NOMO-1 treated with dmso at 0.1 percent for 144 hours (cell line): ENCODE measurements at regions not wholly inside any gene's neighbourhood (a gene's known extent, or its start where the extent isn't known, plus 50 kb on each side); places are given as distances from the start of the nearest gene placed in this dataset.

Source experiments
- DNase-seq: peaks from one replicate; lab custom pipeline; 2025; ENCODE audit not compliant: unreplicated experiment; lab: John Stamatoyannopoulos, UW

DNA sequence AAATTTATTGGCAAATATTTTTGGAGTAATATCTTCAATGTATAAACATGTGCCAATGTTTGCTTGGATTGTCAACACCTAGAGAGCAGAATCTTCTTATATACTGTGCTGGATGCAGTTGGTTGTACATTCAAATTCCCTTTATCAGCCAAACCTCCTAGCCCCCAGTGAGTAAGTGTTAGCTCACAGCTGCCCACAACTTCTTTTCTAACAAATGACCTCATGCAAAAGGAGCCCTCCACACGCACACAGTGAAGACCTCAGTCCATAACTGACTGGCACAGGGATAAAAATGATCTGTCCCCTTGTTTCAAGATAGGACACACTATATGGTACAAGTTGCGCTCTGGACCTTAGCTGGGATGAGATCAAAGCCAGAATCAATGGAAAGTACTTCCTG lies 458.0 kb upstream of the NWD2 start:
- DNase-seq = no peak

DNA sequence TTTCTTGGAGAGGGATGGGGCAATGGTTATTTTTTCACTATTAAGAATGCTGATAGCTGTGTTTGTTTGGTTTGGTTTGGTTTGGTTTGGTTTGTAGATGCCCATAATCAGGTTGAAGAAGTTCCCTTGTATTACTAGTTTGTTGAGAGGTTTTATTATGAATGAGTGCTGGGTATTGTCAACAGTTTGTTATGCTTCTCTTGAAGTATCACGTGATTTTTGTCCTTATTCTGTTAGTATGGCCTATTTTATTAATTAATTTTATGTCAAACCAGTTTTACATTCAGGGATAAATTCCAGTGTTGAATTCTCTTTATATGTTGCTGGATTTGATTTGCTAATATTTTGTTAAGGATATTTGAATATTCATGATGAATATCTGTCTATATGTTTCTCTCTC lies 449.8 kb upstream of the NWD2 start:
- no peak for DNase-seq

DNA sequence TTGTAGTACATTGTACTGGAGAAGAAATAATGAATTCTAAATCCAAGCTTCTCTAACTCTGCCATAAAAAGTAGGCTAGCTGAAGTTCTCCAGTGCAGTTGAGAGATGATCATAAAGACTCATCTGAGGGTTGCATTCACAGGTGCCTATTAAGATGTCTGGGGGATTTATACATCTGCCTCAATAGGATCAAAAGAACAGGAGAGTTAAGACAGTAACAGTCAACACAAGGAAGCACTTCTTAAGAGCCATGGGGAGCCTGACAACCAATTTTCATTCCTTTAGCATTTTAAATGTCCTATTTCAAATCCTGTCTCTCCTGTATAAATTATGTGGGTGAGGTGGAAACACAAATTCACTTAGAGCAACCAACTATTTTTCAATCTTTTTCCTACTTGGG lies 432.4 kb upstream of the NWD2 start:
- DNase-seq = no peak

DNA sequence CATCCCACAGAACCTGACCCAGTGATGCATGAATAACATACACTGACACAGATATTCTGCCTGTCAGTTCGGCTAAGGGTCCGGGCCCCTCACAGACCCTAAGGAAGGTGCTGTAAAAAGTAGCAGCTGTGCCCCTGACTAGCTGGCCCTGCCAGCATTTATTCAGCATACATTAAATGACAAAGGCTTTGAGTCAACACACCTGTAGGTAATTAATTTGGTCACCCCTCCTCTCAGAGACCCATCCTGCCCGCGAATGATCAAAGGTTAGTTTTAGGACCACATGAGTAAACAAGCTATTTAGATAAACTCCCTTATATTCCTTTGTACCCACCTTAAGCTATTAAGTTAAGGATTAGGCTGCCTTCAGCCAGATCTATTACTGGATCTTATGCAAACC lies 429.0 kb upstream of the NWD2 start:
- no peak for DNase-seq

DNA sequence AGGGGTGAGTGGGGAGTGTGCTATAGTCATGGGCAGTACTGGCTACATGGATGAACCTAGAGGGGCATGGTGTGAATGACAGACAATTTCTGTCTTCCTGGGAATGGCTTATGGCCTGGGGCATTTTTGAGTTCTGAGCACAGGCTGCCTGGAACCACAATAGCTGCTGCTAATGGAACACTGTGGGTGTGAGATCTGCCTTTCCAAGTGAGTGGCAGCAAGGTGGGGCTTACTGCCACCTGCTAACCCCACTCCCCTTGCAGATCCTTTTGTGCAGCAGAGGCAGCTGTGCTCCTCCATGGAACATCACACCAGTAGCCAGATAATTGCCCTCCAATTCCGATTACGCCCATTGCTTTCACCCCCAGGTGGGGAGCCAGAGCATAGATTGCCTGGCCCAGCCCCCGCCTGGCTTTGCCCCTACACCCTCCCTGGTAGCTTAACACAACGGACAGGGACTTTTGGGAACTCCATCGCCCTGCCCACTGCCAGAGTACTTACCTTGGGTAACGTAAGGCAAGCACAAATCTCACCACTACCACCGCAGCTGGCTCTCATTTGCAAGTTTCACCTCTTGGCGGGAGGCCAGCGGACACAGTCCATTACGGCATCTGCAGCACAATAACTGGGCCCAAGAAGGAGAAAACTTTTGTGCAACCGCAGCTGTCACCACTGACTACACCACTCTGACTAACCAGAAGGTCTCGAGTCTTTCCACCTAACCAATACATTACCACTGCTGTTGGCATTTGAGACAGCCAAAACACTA lies 421.2 kb upstream of the NWD2 start:
- DNase-seq = no peak

DNA sequence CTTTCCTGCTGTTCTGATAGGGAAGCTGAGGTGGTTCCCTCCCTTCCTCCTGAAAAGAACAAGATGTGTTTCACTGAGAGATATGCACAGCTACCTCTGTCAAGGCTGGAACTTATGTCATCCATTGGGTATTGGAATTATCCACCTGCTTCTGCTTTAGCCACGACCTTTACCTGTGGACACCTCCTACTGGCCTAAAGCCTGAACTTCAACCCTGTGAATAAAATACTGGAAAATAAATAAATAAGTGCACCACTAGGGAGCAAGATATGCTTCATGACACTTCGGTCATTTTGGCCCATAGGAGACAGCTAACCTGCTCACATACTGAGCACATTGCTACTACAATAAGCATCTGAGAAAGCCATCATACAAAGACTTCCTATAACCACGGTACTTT lies 419.9 kb upstream of the NWD2 start:
- DNase-seq = no peak

DNA sequence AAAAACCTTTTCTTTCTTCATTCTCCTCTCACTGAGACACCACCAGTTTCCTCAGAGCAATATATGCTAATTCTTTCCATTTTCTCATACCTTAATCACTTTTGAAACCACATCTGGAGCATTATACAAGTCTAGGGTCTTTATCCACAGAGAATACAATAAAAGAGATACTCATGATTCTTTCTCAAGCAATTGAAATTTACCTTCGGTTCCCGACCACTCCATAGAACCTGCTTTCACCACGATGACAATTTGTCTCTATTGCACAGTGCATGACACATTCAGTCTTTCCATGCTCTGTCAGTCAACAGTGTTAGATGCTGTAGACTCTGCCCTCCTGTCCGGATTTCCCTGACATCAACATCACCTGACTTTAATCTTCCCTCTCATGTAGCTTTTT lies 409.3 kb upstream of the NWD2 start:
- no peak for DNase-seq

DNA sequence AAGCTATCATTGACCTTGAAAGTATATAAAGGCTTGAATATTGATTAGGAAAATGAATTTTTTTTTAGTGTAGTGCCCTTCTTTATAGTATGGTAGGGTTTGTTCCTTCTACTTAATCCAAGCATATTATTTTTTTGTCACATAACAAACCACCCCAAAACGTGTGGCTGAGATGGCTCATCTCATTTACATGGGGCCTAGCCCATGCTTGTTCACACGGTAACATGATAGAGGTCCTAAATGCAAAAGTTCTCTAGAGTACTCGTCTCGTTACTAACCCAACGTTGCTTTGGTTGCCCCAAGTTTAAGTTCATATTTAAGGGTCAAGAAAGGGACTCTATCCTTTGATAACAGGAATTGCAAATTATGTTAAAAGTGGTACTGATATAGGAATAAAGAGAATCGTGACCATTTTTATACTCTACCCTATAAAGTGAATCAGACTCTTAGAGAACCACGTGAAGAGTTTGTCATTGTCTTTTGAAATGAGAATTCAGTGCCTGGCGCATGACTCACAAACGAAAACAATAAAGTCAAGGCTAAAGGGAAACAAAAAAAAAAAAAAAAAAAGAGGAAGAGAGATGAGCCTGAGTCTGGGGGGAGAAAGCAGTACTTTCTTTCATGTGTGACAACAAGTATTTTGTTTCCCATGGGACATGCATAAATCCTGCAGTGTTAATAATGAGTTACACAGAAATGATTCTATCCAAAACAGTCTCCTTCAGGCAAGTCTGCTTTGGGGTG lies 402.8 kb upstream of the NWD2 start:
- peak; percentile 11 for DNase-seq

DNA sequence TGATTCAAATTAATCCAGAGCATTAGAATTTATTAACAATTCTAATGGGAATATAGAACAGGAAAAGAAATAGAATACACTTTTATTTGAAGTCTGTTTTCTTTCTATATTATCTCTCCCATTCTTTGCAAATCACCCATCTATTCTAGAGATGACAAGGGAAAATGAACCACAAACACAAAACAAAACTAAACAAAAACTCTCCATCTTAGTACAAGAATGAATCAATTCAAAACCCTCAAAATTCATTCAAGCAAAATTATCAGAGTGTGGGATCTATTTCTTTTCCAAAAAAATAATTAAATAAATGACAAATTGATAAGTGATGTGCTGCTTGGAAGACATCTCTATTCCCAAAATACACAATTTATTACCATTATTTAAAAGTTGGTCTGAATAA lies 400.1 kb upstream of the NWD2 start:
- DNase-seq = no peak

DNA sequence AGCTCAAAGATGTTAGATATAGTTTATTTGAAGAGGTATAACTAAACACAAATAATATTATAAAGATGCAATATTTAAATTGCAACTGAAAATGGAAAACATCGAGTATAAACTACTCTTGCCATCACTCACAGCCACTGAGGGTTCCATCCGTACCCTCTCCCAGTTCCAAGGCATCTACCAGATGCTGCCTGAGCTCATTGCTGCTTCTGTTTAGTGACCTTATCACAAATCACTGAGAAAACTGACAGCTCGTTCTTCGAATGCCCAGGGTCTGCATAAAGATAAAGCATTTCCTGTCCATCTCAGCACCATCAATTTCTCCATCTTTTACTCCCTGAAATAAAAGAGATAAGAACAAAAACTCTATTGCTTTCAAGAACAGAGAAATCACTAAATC lies 391.7 kb upstream of the NWD2 start:
- DNase-seq = no peak

DNA sequence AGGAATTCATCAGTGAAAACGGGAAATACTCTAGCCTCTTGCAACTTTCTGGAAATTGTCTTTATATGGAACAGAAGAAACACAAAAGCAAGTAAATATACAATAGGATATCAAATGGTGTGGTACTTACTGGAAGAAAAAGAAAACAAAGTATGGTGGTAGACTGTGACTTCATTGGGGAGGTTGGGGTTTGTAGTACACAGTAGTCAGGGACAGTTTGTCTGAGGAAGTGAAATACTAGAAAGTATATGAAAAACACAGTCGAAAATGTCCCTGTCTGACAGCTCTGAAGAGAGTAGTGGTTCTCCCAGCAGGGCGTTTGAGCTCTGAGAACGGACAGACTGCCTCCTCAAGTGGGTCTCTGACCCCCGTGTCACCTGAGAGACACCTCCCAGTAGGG lies 390.0 kb upstream of the NWD2 start:
- no peak for DNase-seq

DNA sequence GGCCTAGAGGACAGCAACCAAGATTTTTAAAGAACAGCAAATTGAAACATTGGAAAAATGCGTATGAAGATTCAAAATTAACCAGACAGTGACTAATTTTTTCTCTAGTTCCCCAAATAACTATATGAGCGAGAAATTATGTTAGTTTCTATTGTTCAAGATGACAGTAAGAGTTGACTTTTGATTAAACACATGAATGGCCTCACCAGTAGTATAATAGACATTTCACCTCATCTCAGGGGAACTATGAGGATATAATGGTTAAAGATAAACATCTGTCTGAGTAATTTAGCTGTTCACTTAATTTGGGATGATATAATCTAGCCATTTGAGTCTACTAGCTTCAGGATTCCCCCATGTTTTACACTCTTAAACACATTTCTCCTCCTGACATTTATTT lies 380.9 kb upstream of the NWD2 start:
- no peak for DNase-seq

DNA sequence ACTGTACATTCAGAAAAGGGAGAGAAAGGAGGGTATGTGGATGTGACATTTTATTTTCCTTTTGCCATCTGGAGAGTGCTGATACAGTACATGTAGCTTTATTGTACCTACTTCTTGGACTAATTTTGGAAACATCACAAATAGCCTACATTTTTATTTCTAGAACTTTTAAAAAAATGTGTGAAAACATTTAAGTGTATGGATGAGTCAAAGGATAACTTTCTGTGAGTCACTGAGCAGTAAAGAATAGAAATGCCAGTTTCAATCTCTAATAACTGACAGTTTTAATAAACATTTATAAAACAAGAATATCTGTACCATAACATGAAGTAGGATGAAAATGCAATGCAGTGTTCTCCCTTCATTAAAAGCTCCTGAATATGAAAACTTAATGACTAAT lies 374.4 kb upstream of the NWD2 start:
- DNase-seq = no peak

DNA sequence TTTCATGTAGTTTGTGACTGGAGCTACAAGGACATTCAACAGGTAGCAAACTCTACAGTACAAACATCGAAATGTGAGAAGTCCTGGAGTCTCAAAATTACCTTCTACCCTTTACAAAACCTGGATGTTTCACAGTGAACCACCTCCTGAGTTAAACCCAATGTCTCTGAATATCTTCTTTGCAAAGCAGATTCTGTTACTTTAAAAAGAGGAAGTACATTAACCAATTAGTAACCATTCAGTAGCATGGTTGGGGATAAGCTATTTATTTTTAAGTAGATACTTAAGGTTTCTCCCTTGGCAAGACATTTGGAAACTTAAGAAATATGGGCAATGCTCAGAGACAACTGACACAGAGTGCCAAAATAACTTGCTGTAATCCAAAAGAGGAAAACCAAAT lies 371.9 kb upstream of the NWD2 start:
- no peak for DNase-seq

DNA sequence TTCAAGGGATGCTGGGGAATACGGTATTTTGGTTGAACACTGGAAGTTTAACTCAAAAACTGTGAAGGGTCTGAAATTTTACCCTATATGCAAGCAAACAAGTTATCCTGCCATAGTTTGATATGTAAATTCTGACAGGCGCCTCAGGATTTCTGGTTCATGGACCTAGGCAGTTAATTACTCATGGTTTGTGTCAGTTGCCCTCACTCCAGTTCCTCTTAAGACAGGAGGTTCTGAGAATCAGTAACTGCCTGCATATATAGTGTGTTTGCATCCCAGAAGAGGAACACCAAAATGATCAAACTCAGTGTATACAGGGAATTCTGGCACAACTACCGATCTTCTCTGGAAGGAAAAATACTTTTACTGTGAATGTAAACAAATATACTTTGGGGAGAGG lies 360.4 kb upstream of the NWD2 start:
- no peak for DNase-seq

DNA sequence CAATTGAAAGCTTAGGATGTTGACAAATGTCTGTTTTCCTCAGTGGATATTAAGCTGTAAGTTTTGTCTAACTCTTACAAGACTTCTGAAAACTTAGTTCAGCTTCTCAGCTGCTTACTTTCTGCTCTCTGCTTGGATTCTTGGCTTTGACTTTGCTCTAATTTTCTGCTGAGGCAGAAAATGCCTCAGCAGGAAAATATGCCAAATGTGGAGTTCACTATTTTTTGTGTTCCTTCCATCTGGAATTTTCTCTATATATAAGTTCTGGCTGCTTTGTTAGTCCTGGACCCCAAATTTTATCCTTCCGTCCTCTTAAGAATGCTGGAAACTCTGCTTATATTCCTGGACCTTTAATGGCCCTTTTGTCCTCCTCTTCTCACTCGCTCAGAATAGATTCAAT lies 352.6 kb upstream of the NWD2 start:
- no peak for DNase-seq

DNA sequence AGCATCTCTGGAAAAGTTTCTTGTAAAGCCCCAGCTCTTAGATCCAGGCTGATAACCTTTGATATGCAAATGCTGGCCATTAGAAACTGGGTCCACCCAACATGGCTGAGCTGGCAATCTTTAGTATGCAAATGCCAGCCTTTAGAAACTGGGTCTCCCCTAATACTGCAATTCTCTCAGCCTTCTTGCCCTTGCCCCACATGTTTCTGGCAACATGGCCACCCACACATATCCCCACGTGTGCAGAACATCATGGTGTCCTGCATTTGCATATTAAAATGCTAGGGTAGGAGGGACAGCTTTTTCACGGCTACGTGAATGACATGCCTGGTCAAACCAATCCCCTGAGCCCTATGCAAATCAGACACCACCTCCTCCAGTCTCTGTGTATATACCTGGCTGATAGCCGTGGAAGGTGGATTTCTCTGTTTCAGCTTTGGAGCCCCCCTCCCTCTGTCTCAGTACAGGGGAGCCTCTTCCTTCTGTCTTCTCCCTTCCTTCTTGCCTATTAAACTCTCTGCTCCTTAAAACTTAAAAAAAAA lies 344.0 kb upstream of the NWD2 start:
- DNase-seq = no peak

DNA sequence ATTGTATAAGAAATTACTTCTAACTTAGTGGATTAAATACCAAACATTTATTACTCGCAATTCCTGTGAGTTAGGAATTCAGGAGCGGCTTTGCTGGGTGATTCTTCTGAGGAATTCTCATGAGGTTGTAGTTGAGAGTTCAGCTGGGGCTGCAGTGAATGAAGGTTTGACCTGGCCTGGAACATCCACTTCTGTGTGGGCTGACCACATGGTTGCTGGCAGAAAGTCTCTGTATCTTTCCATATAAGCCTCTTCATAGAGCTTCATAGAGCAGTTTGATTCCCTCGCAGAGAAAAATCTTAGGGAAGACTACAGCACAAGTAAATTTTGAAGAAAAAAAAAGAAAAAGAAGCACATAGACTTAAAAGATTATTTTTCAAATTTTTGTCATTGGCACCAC lies 339.7 kb upstream of the NWD2 start:
- DNase-seq = no peak

DNA sequence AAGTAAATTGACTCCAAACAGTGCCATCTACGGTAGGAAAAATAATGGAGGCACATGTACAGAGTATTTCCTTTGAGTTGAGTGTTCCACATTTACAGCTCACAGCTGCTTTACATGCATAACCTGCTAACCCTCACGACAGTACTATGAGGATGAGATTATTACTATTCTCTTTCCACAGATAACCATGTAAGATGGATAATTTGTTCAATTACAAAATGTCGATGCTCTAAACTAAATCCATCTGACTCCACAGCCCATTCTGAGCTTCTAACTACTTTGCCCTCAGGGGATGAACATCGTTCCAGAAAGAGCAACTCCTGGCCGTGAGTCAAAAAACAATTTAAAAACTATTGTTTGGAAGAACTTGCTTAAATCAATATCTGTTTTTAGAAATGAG lies 330.4 kb upstream of the NWD2 start:
- DNase-seq = no peak

DNA sequence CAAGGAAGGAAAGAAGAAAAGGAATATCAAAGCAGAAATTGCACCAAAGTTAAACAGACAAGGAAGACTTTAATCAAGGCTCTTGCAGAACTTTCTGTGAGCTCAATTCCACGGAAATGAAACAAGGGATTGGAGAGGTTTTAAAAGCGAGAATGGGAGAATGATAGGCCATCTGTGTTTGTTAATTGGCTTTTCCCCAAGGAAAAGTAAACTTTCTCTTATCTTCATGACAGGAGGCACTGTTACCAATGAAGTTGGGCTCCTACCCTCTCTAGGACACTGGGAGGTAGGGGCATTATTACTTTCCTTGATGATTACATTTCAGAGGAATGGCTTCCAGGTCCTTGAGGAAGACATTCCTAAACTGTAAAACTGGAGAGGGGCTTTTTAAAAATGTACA lies 328.8 kb upstream of the NWD2 start:
- no peak for DNase-seq

DNA sequence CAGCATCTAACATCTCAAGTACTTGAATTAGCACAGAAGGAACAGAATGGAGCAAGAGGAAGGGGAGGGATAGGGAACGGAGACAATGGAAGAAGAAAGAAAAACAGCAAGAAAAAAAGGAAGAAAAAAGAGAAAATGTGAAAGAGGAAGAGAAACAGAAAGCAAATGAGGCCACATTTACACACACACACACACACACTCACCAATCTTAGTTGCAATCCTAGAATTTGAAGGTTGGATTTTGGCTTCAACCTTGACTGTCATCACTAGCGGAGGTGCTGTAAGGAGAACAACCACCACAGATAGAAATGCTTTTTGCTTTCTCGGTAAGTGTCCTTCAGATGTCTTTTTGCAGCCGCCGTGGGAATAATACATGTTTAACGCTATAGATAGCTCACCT lies 327.1 kb upstream of the NWD2 start:
- DNase-seq = no peak

DNA sequence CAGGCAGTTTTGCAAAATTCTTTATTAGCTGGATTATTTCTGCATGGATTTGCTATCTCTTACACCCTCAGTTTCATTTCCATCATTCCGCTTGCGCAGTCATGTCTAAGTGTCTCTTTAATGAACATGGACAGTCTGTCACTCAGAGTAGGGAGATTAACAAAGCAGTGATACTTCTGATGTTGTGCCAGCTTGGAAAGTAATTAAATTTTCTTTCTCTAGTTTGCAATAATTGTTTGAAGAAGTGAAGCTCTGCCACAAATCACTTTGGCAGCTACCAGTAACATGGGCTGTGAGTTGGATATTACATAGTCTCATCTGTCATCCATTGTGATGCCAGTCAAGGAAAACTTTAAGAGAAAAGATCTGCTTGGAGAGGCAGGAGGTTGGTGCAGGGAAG lies 324.8 kb upstream of the NWD2 start:
- no peak for DNase-seq
